Right lobe of liver (tissue), 6 donors: ENCODE measurements at regions not wholly inside any gene's neighbourhood (a gene's known extent, or its start where the extent isn't known, plus 50 kb on each side); places are given as distances from the start of the nearest gene placed in this dataset.

ENCODE experiments used
- ATAC-seq, 4 donors: fragments of 200-7000 bp; cut with Tn5 transposase; one replicate each; pipeline ENCODE4 v1.9.1; 2020; ENCODE audit warnings: mild to moderate bottlenecking in 4 of 4, moderate library complexity in 4 of 4
- DNase-seq, 3 donors: peaks; one replicate each; pipeline ENCODE4 v3.0.0-alpha.2; 2020
- H3K27ac ChIP-seq, 3 donors: fragments of 200-600 bp; one replicate each; pipeline ENCODE4 v1.8.0; 2022
- H3K27me3 ChIP-seq, 2 donors: fragments of 200-600 bp; one replicate each; pipeline ENCODE4 v1.8.0; 2022
- H3K36me3 ChIP-seq, 4 donors: fragments of 200-600 bp; sonication (generic) in 1 of 4; one replicate each; pipeline versions ENCODE4 v1.5.1 to v1.8.0; 2017 to 2022; ENCODE audit warnings: control low read depth in 1 of 4
- H3K4me1 ChIP-seq, 4 donors: fragments of 200-600 bp; sonication (generic) in 1 of 4; one replicate each; pipeline versions ENCODE4 v1.5.1 to v1.8.0; 2017 to 2022; ENCODE audit warnings: control low read depth in 1 of 4
- H3K4me3 ChIP-seq, 3 donors: fragments of 200-600 bp; one replicate each; pipeline ENCODE4 v1.8.0; 2022
- H3K9me3 ChIP-seq, 4 donors: fragments of 200-600 bp; sonication (generic) in 1 of 4; one replicate each; pipeline versions ENCODE4 v1.5.1 to v1.8.0; 2017 to 2022; ENCODE audit warnings: control low read depth in 1 of 4
- CTCF ChIP-seq, 4 donors: fragments of 200-600 bp in 3 of 4; fragments of 450-650 bp in 1 of 4; IDR thresholded peaks; one replicate each; pipeline versions ENCODE4 v1.5.1 to v1.8.0; 2016 to 2022; ENCODE audit warnings: antibody characterized with exemption in 4 of 4, mild to moderate bottlenecking in 2 of 4
- POLR2A ChIP-seq: fragments of 450-650 bp; IDR thresholded peaks from one replicate; pipeline ENCODE4 v1.6.1; 2017; ENCODE audit warnings: antibody characterized with exemption, mild to moderate bottlenecking
- WGBS: methylation state at CpG from one replicate; pipeline ENCODE4 v1.1.6; 2018; ENCODE audit warnings: low coverage, low lambda C conversion rate; ENCODE audit not compliant: insufficient coverage; ENCODE audit errors: missing lambda C conversion rate; 5-methylcytosine and 5-hydroxymethylcytosine counted together
- intact Hi-C, 2 donors: fragments of 100-400 bp; cut with DNase I; formaldehyde crosslinking; loops; one replicate each; pipeline versions ENCODE4 v1.11.2 to v1.14.1; 2022
- donor health status: DM: no; HTN: yes; CAD: no.
- donor health status: DM: no; HTN: no; CAD: no.
- donor health status: DM: no; HTN: no; CAD: no.
- donor health status: DM: no; HTN: yes; CAD: no.
- donor health status: DM: no; HTN: yes; CAD: no.

GRCh38 chr3:74390121-74390877 lies 224.2 kb downstream of the CNTN3 start:
- 60% methylated on average over 4 of the region's 4 CpGs for WGBS
- H3K36me3 ChIP-seq: no peaks in the 10 kb centered on the region
- H3K27ac ChIP-seq: no peak overlapping the region
- H3K4me3 ChIP-seq: no peak overlapping the region
- H3K9me3 ChIP-seq: no peaks in the 10 kb centered on the region
- intact Hi-C loops: no loop called here
- TF ChIP-seq POLR2A: no peak
- TF ChIP-seq CTCF (IDR thresholded peaks at IDR 0.05): no peak
- ATAC-seq (no peak), DNase-seq (no peak)
- H3K4me1 ChIP-seq: no peaks in the 10 kb centered on the region
- H3K27me3 ChIP-seq: no peaks in the 10 kb centered on the region

GRCh38 chr3:74387111-74387735 lies 227.2 kb downstream of the CNTN3 start:
- Histone ChIP-seq H3K36me3 (no peaks in the 10 kb centered on the region), H3K27me3 (no peaks in the 10 kb centered on the region), H3K27ac (no peak overlapping the region), H3K9me3 (no peaks in the 10 kb centered on the region), H3K4me3 (no peak overlapping the region), H3K4me1 (no peaks in the 10 kb centered on the region)
- TF ChIP-seq POLR2A: no peak
- no peak for TF ChIP-seq CTCF (IDR thresholded peaks at IDR 0.05)
- intact Hi-C loops: no loop called here
- 85% methylated on average over 2 of the region's 2 CpGs for whole genome bisulfite sequencing
- DNase-seq (no peak), ATAC-seq (no peak)

GRCh38 chr3:74384159-74384558 lies 230.3 kb downstream of the CNTN3 start:
- 59% methylated on average over 4 of the region's 4 CpGs for WGBS
- no peaks in the 10 kb centered on the region for H3K36me3 ChIP-seq
- no peak for TF ChIP-seq POLR2A
- no peak for TF ChIP-seq CTCF (IDR thresholded peaks at IDR 0.05)
- H3K4me3 ChIP-seq: no peak overlapping the region
- no peaks in the 10 kb centered on the region for H3K4me1 ChIP-seq
- DNase-seq (no peak), ATAC-seq (no peak)
- H3K27me3 ChIP-seq: no peaks in the 10 kb centered on the region
- intact Hi-C loops: no loop called here
- no peak overlapping the region for H3K27ac ChIP-seq
- H3K9me3 ChIP-seq: no peaks in the 10 kb centered on the region

- TF ChIP-seq POLR2A (no peak), CTCF (IDR thresholded peaks at IDR 0.05) (no peak)
These were observed 236.8 kb downstream of the CNTN3 start for GRCh38 chr3:74377669-74378068.

More at GRCh38 chr3:74377669-74378068, 236.8 kb downstream of the CNTN3 start:
- Histone ChIP-seq H3K27ac (no peak overlapping the region), H3K9me3 (no peaks in the 10 kb centered on the region), H3K4me1 (no peaks in the 10 kb centered on the region), H3K4me3 (no peak overlapping the region), H3K27me3 (no peaks in the 10 kb centered on the region), H3K36me3 (no peaks in the 10 kb centered on the region)
- intact Hi-C loops: no loop called here
- ATAC-seq (no peak), DNase-seq (no peak)
